ENCODE measurements at regions not wholly inside any gene's neighbourhood (a gene's known extent, or its start where the extent isn't known, plus 50 kb on each side); places are given as distances from the start of the nearest gene placed in this dataset.

DNA sequence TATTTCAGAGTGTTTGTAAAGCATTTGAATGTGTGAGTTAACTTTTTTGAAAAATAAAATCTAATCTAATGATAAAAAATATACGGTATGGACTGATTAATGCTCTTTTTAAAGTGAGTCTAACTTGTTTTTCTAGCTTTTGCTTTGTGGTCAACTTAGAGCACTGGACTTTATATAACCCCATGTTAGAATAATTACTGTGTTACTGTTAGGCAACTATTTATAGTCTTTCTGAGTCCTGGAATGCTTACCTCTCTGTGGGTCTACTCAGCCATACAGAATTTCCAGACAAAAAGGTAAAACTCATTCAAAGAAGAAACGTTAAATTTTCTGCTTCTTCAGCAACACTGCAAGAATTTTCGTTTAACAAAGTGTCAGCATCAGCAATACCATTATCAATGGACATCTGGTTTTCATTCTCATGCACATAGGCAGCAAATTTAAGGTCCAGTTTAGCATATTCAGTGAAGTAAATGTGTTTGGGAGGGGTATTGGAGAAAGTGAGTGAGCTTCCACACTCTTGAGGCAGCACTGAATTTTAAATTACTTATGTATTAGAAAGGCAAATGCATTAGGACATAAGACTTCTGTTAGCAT lies 664.7 kb upstream of the NEGR1 start:
- in situ Hi-C loops (cut with HindIII; ENCODE audit: low pct_ligation_motif_present, low pct_unique_long_range_greater_than_20kb, low sequenced_read_pairs): no loop called here
- no peak for DNase-seq

DNA sequence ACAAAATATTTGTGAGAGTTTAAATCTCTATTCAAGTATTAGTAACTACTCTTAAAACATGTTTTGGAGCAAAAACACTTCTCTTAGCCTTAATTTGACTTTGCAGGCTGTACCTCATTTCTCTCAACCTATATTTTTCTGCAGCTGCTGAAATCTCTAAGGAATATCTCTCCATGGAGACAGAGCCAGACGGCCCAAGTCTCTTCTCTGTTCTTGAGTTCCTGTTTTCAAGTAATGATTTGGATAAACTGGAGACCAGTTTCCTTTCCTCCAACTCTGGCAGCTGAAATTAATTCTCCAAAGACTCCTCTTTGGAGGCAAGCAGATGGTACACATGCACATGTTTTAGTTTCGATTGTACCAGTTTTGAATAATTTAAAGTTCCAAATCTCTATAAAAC lies 659.7 kb upstream of the NEGR1 start:
- no peak for DNase-seq
- in situ Hi-C loops (cut with HindIII; ENCODE audit: low pct_ligation_motif_present, low pct_unique_long_range_greater_than_20kb, low sequenced_read_pairs): no loop called here

DNA sequence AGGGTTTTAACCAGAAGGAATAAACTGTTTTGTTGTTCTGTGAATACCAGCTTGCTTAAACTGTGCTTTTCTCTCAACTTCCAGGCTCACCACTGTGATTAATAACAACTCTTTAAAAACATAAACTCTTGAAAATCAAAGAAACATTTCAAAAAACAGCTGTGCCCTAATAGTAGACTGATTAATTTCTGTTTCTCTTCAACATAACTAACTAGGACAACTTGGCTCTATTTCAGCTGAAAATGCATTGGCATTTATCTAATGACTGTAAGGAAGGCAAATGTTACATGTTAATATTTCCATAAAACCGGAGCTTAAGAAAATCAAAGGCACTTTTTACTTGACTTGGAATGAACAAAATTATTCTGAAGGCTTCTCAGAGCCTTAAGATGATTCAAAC lies 656.1 kb upstream of the NEGR1 start:
- DNase-seq: no peak
- in situ Hi-C loops (cut with HindIII; ENCODE audit: low pct_ligation_motif_present, low pct_unique_long_range_greater_than_20kb, low sequenced_read_pairs): no loop called here

DNA sequence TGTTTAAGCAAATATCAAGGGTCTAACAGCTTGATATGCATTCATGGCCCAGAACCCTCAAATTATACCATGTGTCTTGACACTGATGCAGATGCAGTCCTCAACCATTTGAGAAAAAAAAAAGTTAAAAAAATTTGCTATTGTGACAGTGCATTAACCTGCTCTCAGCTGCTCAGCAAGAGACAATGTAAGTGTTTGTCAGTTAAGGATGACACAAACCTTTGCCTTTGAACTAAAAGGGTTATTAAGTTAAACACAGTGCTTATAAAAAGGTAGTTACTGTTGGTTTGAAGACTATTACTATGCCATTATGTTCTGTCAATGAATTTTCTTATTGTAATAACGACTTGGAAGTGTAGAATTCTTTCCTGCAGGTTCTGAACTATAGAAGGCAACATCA lies 655.6 kb upstream of the NEGR1 start:
- DNase-seq: no peak
- in situ Hi-C loops (cut with HindIII; ENCODE audit: low pct_ligation_motif_present, low pct_unique_long_range_greater_than_20kb, low sequenced_read_pairs): no loop called here

DNA sequence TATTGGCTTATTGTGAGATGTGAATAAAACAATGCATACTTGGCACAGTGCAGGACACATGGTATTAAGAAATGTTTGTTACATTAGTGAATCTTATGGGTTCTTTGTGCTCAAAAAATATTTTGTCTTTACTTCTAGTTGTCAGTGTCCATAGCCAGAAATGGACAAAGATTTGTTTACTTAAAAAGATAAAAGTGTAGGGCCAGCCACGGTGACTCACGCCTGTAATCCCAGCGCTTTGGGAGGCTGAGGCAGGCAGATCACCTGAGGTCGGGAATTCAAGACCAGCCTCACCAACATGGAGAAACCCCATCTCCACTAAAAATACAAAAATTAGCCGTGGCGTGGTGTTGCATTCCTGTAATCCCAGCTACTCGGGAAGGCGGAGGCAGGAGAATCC lies 654.6 kb upstream of the NEGR1 start:
- in situ Hi-C loops (cut with HindIII; ENCODE audit: low pct_ligation_motif_present, low pct_unique_long_range_greater_than_20kb, low sequenced_read_pairs): no loop called here

DNA sequence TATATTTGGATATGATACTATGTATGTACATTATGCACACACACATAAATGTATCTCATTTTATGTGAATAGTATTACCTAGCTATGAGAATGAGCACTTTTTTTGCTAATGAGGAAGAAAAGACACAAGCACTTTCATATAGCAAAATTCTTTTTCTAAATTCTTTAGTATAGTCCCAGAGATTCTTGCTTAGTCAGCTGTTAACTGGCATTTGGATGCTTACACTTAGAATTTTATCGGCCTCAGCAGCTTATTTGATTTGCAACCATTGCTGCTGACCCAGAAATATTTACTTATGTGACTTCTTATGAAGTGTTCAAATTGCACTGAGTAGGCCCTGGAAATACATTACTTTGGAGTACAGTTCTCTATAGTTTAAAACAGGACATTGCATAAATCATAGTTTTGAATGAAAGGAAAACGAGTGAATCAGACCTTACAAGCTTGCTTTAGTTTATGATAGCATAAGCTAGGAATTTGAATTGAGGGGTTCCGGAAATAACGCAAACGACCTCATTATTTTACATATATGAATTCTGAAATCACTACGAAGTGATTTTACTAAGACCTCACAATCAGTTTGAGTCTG lies 653.9 kb upstream of the NEGR1 start:
- in situ Hi-C loops (cut with HindIII; ENCODE audit: low pct_ligation_motif_present, low pct_unique_long_range_greater_than_20kb, low sequenced_read_pairs): no loop called here
- DNase-seq: no peak

More for the DNA sequence above, 654.6 kb upstream of the NEGR1 start:
- DNase-seq: no peak

DNA sequence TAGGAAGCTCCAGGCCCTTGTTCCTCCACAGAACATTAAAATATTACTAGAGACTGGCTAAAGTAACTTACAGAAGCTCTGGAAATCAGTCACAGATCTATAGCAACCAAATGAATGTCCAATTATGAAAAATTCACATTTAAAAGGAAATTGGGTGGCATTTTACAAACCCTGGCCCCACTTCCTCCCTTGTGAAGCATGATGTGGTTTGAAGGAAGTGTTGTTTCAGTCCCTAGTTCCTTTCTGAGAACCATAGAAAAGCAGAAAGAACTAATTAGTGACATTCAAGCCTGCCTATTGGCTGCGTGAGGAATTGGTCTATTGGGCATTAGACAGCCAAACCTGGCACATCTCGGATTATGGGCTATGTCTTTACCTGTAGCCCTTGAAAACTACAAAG lies 649.7 kb upstream of the NEGR1 start:
- in situ Hi-C loops (cut with HindIII; ENCODE audit: low pct_ligation_motif_present, low pct_unique_long_range_greater_than_20kb, low sequenced_read_pairs): no loop called here
- DNase-seq: no peak

DNA sequence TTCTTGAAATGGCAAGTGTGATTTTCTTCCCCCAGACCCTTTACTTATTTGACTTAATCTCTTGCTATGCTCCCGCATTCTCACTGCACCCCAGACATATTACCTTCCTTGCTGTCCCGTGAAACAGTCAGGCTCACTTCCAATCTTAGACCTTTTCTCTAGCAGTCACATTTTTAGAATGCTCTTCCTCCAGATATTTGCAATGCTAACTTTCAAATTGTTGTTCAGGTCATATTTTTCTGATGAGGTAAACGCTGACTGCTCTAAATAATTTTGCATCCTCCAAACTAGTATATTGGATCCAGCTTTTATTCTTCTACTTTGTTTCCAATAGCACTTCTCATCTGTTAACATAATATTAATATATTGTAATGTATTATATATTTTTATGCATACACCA lies 648.2 kb upstream of the NEGR1 start:
- in situ Hi-C loops (cut with HindIII; ENCODE audit: low pct_ligation_motif_present, low pct_unique_long_range_greater_than_20kb, low sequenced_read_pairs): no loop called here
- no peak for DNase-seq

DNA sequence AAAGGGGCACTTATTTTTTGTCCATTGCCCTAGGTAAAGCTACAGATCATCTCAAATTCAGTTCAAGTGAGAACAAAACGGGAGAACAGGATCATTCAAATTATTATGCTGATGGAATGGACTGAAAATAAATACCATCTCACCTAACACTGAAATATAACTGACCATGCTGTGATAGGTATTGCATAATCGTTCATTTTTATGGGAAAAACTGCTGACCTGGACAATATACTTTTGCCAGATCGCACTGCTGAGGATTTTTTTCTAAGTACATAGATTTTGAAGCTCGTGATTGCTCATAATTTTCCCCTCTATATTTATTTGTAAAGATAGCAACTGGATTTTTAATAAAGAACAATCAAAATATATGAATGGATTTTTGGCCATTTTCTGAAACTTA lies 636.6 kb upstream of the NEGR1 start:
- in situ Hi-C loops (cut with HindIII; ENCODE audit: low pct_ligation_motif_present, low pct_unique_long_range_greater_than_20kb, low sequenced_read_pairs): no loop called here
- DNase-seq: no peak

DNA sequence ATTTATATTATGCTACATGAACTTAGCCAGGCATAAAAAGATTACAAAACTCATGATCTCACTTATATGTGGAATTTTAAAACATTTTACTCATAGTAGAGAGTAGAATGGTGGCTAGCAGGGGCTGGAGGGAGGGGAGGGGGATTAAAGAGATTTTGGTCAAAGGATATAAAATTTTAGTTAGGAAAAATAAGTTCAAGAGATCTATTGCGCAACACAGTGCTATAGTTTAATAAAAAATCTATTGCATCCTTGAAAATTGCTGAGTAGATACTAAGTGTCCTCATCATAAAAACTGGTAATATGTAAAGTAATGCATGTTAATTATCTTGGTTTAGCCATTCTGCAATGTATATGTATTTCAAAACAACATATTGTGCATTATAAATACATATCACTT lies 635.6 kb upstream of the NEGR1 start:
- in situ Hi-C loops (cut with HindIII; ENCODE audit: low pct_ligation_motif_present, low pct_unique_long_range_greater_than_20kb, low sequenced_read_pairs): no loop called here
- DNase-seq: no peak

DNA sequence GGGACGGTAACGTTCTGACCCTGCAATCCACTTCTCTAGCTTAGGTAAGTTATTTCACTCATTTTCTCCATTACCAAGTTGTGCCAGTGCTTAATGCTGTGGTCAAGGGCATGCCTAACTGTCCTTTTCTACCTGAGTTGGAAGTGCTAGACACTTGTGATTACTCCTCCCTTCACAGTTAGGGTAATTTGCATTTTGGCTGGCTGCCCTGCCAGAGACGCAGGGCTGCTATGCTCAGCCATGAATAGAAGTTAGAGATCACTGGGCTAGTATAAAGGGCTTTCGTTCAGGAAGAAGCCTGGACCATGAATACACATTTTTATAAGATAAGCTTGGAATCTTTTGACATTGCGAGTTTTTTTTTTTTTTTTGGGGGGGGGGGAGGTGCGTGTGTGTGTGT lies 633.2 kb upstream of the NEGR1 start:
- in situ Hi-C loops (cut with HindIII; ENCODE audit: low pct_ligation_motif_present, low pct_unique_long_range_greater_than_20kb, low sequenced_read_pairs): no loop called here
- DNase-seq: no peak

DNA sequence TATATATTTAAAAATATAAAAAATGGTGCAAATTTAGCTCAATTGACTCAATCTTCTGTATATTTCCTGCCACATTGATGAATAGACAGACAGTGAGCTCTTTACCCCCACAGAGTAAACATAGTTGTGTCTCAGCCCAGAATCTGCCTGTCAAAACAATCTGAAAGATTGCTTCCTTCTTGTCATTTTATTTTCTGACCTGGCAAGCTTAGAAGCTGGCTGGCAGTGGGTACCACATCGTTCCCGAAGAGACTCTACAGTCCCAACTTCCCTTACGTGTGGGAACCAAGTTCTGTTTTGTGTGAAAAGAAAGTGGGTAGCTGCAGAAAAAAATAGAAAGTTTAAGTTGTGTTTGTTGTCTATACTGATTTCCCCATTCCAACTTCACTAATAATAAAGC lies 629.3 kb upstream of the NEGR1 start:
- no peak for DNase-seq
- in situ Hi-C loops (cut with HindIII; ENCODE audit: low pct_ligation_motif_present, low pct_unique_long_range_greater_than_20kb, low sequenced_read_pairs): no loop called here

DNA sequence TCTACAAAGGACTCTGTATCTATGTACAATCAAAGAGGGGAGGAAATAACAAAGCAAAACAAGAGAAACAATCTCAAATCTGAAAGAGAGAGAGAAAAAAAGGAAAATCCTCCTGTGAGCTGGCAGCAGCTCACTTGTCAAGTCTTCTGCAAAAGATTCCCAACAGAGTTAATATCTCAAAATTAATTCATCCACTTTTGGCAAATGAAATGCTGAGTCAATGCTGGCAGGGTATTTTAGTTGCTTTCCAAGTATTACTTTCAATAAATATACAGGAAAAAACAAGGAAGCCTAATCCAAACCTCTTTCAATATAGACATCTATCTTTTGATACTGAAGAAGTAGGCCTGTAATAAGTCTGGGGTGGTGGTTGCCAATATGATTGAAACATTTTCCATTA lies 613.9 kb upstream of the NEGR1 start:
- DNase-seq: no peak
- in situ Hi-C loops (cut with HindIII; ENCODE audit: low pct_ligation_motif_present, low pct_unique_long_range_greater_than_20kb, low sequenced_read_pairs): no loop called here

DNA sequence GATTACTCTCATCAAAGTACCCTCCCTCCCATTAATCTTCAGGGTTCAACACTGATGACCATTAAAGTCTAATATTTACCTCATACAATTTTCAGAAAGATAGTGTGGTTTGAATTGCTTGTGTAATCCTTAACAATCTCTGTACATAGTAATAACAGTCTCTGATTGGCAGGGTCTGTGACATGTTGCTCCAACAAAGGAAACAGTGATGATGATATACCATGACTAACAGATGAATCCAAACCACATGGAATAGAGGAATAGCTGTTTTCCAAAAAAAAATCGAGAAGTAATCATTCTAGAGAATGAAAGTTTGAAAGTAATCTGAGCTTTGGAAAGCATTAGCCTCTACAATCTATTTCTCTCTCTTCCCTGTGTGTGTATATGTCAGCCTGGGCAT lies 610.1 kb upstream of the NEGR1 start:
- in situ Hi-C loops (cut with HindIII; ENCODE audit: low pct_ligation_motif_present, low pct_unique_long_range_greater_than_20kb, low sequenced_read_pairs): no loop called here
- DNase-seq: no peak

DNA sequence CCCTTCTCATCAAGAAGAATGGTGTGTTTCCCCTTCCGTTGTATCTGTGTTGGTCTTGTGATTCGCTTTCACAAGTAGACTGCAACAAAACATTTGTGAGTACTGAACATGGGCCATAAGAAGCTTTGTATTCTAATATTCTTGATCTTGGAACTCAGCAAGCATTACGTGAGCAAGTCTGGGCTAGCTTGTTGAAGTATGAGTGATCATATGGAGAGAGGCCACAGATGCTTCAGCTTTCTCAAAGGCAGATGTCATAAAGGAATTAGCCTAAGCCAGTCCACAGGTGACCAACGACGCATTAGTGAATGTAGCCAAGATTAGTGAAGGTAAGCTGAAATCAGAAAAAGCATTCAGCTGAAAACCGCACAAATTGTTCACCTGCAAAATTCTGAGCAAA lies 609.6 kb upstream of the NEGR1 start:
- in situ Hi-C loops (cut with HindIII; ENCODE audit: low pct_ligation_motif_present, low pct_unique_long_range_greater_than_20kb, low sequenced_read_pairs): no loop called here
- DNase-seq: no peak

DNA sequence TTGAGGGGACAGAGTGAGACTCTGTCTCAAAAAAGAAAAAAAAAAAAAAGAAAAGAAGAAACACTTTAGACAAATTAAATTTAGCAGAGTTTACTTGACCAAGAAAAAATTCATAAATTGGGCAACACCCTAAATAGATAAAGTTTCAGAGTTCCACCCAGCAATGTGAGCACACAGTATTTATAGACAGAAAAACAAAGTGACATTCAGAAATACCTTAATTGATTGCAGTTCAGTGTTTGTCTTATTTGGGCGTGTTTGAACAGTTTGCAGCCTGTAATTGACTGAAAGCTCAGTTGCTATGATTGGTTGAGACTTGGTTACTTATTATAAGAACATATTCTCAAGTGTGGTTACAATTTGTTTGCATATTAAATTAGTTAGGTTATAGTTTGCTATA lies 603.5 kb upstream of the NEGR1 start:
- in situ Hi-C loops (cut with HindIII; ENCODE audit: low pct_ligation_motif_present, low pct_unique_long_range_greater_than_20kb, low sequenced_read_pairs): no loop called here
- no peak for DNase-seq

DNA sequence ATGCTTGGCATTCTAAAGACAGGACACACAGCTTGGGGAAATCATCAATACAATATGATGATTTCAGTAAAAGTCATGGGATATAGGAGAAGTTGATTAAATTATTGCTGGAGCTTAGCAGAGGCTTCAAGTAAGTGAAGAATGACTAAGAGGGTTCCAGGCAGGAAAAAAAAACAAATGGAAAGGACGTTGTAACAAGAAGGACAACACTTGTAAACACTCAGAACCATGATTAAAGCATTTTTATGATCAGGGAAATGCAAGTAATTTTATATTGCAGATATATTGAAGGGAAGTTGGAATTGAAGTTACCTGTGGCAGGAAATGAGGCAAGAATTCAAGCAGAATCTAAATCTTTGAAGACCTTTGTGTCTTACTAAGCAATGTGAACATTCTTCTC lies 602.7 kb upstream of the NEGR1 start:
- in situ Hi-C loops (cut with HindIII; ENCODE audit: low pct_ligation_motif_present, low pct_unique_long_range_greater_than_20kb, low sequenced_read_pairs): no loop called here
- no peak for DNase-seq

DNA sequence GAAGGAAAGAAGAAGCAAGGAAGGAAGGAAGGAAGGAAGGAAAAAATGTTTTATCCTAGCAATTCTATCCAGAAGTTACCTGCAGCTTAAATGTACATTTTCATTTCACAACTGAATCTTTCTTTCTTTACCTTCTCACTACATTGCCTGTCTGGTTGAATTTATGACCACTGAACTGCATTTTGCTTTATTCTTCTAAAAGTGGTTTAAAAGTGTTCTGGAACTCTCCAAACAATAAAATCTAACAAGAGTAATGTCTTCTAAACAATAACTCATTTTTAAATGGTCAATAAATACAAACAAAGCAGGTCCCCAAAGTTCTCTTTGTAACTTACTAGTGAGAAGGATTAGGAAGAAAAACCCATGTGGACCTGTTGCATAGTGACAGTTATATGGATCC lies 587.5 kb upstream of the NEGR1 start:
- DNase-seq: no peak
- in situ Hi-C loops (cut with HindIII; ENCODE audit: low pct_ligation_motif_present, low pct_unique_long_range_greater_than_20kb, low sequenced_read_pairs): no loop called here

DNA sequence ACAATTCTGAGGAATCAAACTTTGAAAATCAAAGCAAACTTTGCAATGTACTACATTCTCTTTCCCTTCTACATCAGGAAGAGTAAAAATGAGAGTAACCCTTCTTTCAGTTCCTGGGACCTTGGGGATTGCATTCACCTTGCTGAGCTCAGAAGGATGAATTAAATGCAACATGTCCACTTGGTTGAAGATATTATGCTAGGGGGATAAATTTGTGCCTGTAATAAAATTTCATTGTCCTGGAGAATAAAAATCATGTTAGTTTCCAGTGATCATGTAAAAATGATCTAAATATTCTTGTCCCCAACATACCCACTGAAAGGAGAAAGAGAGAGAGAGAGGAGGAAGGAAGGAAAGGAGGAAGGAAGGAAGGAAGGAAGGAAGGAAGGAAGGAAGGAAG lies 587.1 kb upstream of the NEGR1 start:
- DNase-seq: no peak

DNA sequence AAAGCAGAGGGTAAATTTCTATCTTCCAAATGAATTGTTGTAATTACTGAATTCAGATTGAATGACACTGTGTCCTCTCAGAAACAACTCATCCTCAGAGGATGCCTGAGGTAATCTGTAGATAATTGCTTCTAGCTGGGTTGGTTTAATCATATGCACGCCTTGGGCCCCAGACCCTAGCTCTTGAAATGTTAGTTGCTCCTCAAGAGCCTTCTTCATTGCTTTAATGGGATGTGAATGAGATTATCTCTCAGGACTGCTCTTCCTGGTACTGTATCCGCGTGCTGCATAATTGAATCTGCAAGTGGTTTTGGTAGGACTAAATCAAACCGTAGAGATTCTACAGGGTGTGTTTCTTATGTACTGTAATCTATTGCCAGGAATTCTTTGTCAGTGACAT lies 569.3 kb upstream of the NEGR1 start:
- in situ Hi-C loops (cut with HindIII; ENCODE audit: low pct_ligation_motif_present, low pct_unique_long_range_greater_than_20kb, low sequenced_read_pairs): no loop called here
- no peak for DNase-seq

More for the DNA sequence above, 587.1 kb upstream of the NEGR1 start:
- in situ Hi-C loops (cut with HindIII; ENCODE audit: low pct_ligation_motif_present, low pct_unique_long_range_greater_than_20kb, low sequenced_read_pairs): no loop called here

DNA sequence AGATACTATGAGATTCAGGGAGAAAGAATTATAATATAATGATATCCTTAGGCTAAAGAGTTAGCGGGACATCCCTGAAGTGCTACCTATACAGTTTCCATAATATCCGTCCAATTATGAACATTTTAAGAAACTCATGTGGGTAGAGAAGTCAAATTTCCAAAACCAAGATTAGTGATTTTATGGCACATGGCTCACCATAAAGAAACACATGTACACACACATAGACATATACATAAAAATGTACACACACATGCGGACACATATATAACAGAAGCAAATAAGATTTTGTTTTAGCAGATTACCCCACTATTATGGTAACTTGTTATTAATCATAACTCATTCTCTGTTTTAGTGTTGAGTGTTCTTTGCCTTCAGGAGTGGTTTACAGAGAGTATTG lies 566.7 kb upstream of the NEGR1 start:
- in situ Hi-C loops (cut with HindIII; ENCODE audit: low pct_ligation_motif_present, low pct_unique_long_range_greater_than_20kb, low sequenced_read_pairs): no loop called here
- DNase-seq: no peak
